IMR-90 (cell line): ENCODE measurements at regions not wholly inside any gene's neighbourhood (a gene's known extent, or its start where the extent isn't known, plus 50 kb on each side); places are given as distances from the start of the nearest gene placed in this dataset. TPM values are rescaled to one million over a fixed set of nuclear protein-coding genes. Genes with fewer than 3 reads are reported as not detected.
"Not testable (repeated sequence)": the region's sequence is repeated elsewhere in the genome, so short reads cannot be mapped to it uniquely, and the experiment has no call there.

Experiments used
- ATAC-seq: fragments of 200-7000 bp; cut with Tn5 transposase; 2 replicates; pipeline ENCODE4 v1.9.1; 2020; ENCODE audit warnings: low read depth, mild to moderate bottlenecking, moderate library complexity
- BruUV-seq: library from RNA; stranded (reverse); fragments of 400-500 nt; replicated peaks from 2 replicates; lab custom pipeline; 2021; lab: Mats Ljungman, UMichigan
- CTCF ChIA-PET: fragments of 300-600 bp; formaldehyde crosslinking; extraction: SDS; loops from one replicate; lab custom pipeline; 2021; ENCODE audit warnings: antibody characterized with exemption; lab: Yijun Ruan, JAX
- POLR2A ChIA-PET: fragments of 300-600 bp; sonication (Branson Sonifier 250); formaldehyde crosslinking; loops from one replicate; lab custom pipeline; 2022; ENCODE audit warnings: antibody characterized with exemption; ENCODE audit not compliant: unreplicated experiment; lab: Charles Lee
- DNase-seq: peaks from one replicate; pipeline ENCODE4 v3.0.0; 2013
- H2AFZ ChIP-seq: replicated peaks from 2 replicates; pipeline ENCODE3; 2013; ENCODE audit warnings: low read length, mild to moderate bottlenecking; ENCODE audit not compliant: poor library complexity
- H2AK5ac ChIP-seq: 2 replicates; pipeline ENCODE4 v1.6.1; 2013; ENCODE audit warnings: low read depth, low read length, inconsistent platforms
- H2AK9ac ChIP-seq: replicated peaks from 2 replicates; pipeline ENCODE3; 2013; ENCODE audit warnings: mild to moderate bottlenecking, low read depth, low read length, moderate library complexity; ENCODE audit not compliant: poor library complexity
- H2BK120ac ChIP-seq: 2 replicates; pipeline ENCODE4 v1.6.1; 2013; ENCODE audit warnings: low read depth, low read length, inconsistent platforms
- H2BK15ac ChIP-seq: 3 replicates; pipeline ENCODE4 v1.6.1; 2013; ENCODE audit warnings: low read depth, low read length, inconsistent platforms
- H2BK20ac ChIP-seq: 2 replicates; pipeline ENCODE4 v1.6.1; 2013; ENCODE audit warnings: low read depth, mild to moderate bottlenecking, inconsistent platforms, low read length, moderate library complexity
- H2BK5ac ChIP-seq: 2 replicates; pipeline ENCODE4 v1.6.1; 2013; ENCODE audit warnings: mild to moderate bottlenecking, low read depth, low read length, inconsistent platforms; ENCODE audit not compliant: poor library complexity, severe bottlenecking
- H3K14ac ChIP-seq: replicated peaks from 2 replicates; pipeline ENCODE4 v1.6.1; 2013; ENCODE audit warnings: low read depth, low read length, inconsistent platforms
- H3K18ac ChIP-seq: 2 replicates; pipeline ENCODE4 v1.6.1; 2013; ENCODE audit warnings: low read depth, low read length, control low read depth
- H3K23ac ChIP-seq: 2 replicates; pipeline ENCODE4 v1.6.1; 2013; ENCODE audit warnings: low read depth, low read length, inconsistent platforms
- H3K27ac ChIP-seq: 2 replicates; pipeline ENCODE4 v1.5.1; 2013; ENCODE audit warnings: mild to moderate bottlenecking, control low read depth, low read length; ENCODE audit not compliant: insufficient read depth
- H3K27me3 ChIP-seq: 2 replicates; pipeline ENCODE4 v1.6.1; 2013; ENCODE audit warnings: low read length; ENCODE audit not compliant: control insufficient read depth, insufficient read depth
- H3K36me3 ChIP-seq: 2 replicates; pipeline ENCODE4 v1.6.1; 2013; ENCODE audit warnings: low read length, mixed read lengths; ENCODE audit not compliant: control insufficient read depth, insufficient read depth
- H3K4ac ChIP-seq: 2 replicates; pipeline ENCODE4 v1.6.1; 2013; ENCODE audit warnings: low read depth, low read length, inconsistent platforms
- H3K4me1 ChIP-seq: 2 replicates; pipeline ENCODE4 v1.6.1; 2013; ENCODE audit warnings: low read length, mixed read lengths; ENCODE audit not compliant: control insufficient read depth, insufficient read depth
- H3K4me2 ChIP-seq: 2 replicates; pipeline ENCODE4 v1.6.1; 2013; ENCODE audit warnings: low read depth, mild to moderate bottlenecking, control low read depth, low read length, moderate library complexity
- H3K4me3 ChIP-seq: 2 replicates; pipeline ENCODE4 v1.5.1; 2013; ENCODE audit warnings: low read depth, mild to moderate bottlenecking, control low read depth, low read length, moderate library complexity; ENCODE audit not compliant: insufficient read depth
- H3K56ac ChIP-seq: 2 replicates; pipeline ENCODE4 v1.6.1; 2013; ENCODE audit warnings: low read length, inconsistent platforms; ENCODE audit not compliant: insufficient read depth; ENCODE audit errors: extremely low read depth
- H3K79me1 ChIP-seq, 2 experiments: 2 replicates each; pipeline ENCODE4 v1.6.1; 2013; ENCODE audit warnings: low read length in 2 of 2, inconsistent platforms in 1 of 2, low read depth in 1 of 2
- H3K9ac ChIP-seq: 2 replicates; pipeline ENCODE4 v1.6.1; 2013; ENCODE audit warnings: low read depth, low read length, control low read depth
- H3K9me1 ChIP-seq: 2 replicates; pipeline ENCODE4 v1.6.1; 2013; ENCODE audit warnings: low read length, inconsistent platforms; ENCODE audit not compliant: insufficient read depth
- H3K9me3 ChIP-seq: 2 replicates; pipeline ENCODE4 v1.6.1; 2013; ENCODE audit warnings: low read length; ENCODE audit not compliant: control insufficient read depth, insufficient read depth
- H4K20me1 ChIP-seq: 2 replicates; pipeline ENCODE4 v1.6.1; 2013; ENCODE audit warnings: low read length, inconsistent platforms; ENCODE audit not compliant: insufficient read depth
- H4K5ac ChIP-seq: 2 replicates; pipeline ENCODE4 v1.6.1; 2013; ENCODE audit warnings: mild to moderate bottlenecking, low read depth, low read length, control low read depth
- H4K8ac ChIP-seq, 2 experiments: 2 replicates each; pipeline ENCODE4 v1.6.1; 2013; ENCODE audit warnings: low read depth in 2 of 2, low read length in 2 of 2, control low read depth in 1 of 2, inconsistent platforms in 1 of 2
- H4K91ac ChIP-seq: 2 replicates; pipeline ENCODE4 v1.6.1; 2013; ENCODE audit warnings: low read depth, low read length, inconsistent platforms; ENCODE audit not compliant: insufficient read depth
- WGBS, 2 experiments: methylation state at CpG; one replicate each; pipeline versions ENCODE4 v1.1.5 to v1.1.7; 2013; ENCODE audit warnings: missing lambda C conversion rate in 2 of 2; ENCODE audit not compliant: insufficient read length in 1 of 2; ENCODE audit errors: extremely low coverage in 2 of 2; 5-methylcytosine and 5-hydroxymethylcytosine counted together
- dilution Hi-C: fragments of 300-500 bp; cut with HindIII; formaldehyde crosslinking; loops from one replicate; pipeline ENCODE4 v1.14.3; 2018; ENCODE audit warnings: low sequenced_read_pairs; ENCODE audit not compliant: unreplicated experiment
- in situ Hi-C: fragments of 300-500 bp; cut with MboI; formaldehyde crosslinking; loops from 3 replicates; pipeline ENCODE4 v1.14.3; 2019; ENCODE audit warnings: low sequenced_read_pairs, inconsistent platforms, mixed read lengths
- intact Hi-C: fragments of 100-400 bp; cut with micrococcal nuclease; formaldehyde crosslinking; loops from 2 replicates; pipeline ENCODE4 v1.10.0; 2022
- microRNA-seq, 2 experiments: library from miRNA; stranded (forward) in 1 of 2; unstranded in 1 of 2; fragments of 10-50 nt in 1 of 2; fragments of <30 nt in 1 of 2; gene quantifications in 1 of 2; microRNA quantifications in 1 of 2; one replicate each; pipeline versions ENCODE3 to v1.1.0; 2013 to 2020; ENCODE audit not compliant: insufficient read depth in 1 of 2, insufficient read length in 1 of 2, unreplicated experiment in 1 of 2
- small RNA-seq, 5 experiments: library from RNA; depleted of rRNA; stranded (forward); fragments of <200 nt; gene quantifications; one replicate each; pipeline ENCODE3, GENCODE V24; 2012

- DNase-seq, H3K79me1 ChIP-seq, dilution Hi-C loops, ATAC-seq, H4K8ac ChIP-seq, H3K4me3 ChIP-seq, BruUV-seq, H2BK5ac ChIP-seq, H3K14ac ChIP-seq, H3K4me2 ChIP-seq, H4K20me1 ChIP-seq, H4K5ac ChIP-seq, in situ Hi-C loops, H3K9me1 ChIP-seq, H2AFZ ChIP-seq, H3K23ac ChIP-seq, H2BK15ac ChIP-seq, intact Hi-C loops, H3K27ac ChIP-seq, H3K9me3 ChIP-seq, H3K27me3 ChIP-seq, H3K36me3 ChIP-seq, H3K4ac ChIP-seq, POLR2A ChIA-PET, H2AK5ac ChIP-seq, H2AK9ac ChIP-seq, H3K4me1 ChIP-seq, CTCF ChIA-PET, H3K9ac ChIP-seq, H2BK20ac ChIP-seq, H2BK120ac ChIP-seq, H3K18ac ChIP-seq, H3K56ac ChIP-seq, H4K91ac ChIP-seq: not testable (repeated sequence)
- WGBS, 2 experiments: no CpG with 5 or more reads among the region's 6 CpGs
Observed at GRCh38 chr3:102382201-102382600, 52.6 kb upstream of the ZPLD1 start.

Small RNA genes in the stretch of these regions (microRNA-seq; reads per million reads assigned to microRNA genes)
- gene AC106712.1 (ENCODE audit: insufficient read depth, insufficient read length) (not detected), gene RF00019 (ENCODE audit: insufficient read depth, insufficient read length) (not detected)

Small RNA genes in the stretch of these regions (small RNA-seq; reads per million reads assigned to genes)
- gene AC106712.1: 0 reads per million in 5 experiments
- gene RF00019: 0 reads per million in 5 experiments
